Upper lobe of left lung (tissue), 6 donors: ENCODE measurements at regions not wholly inside any gene's neighbourhood (a gene's known extent, or its start where the extent isn't known, plus 50 kb on each side); places are given as distances from the start of the nearest gene placed in this dataset.

Experiments
- ATAC-seq, 2 donors: fragments of 200-7000 bp; cut with Tn5 transposase; one replicate each; pipeline ENCODE4 v1.9.1; 2022; ENCODE audit warnings: mild to moderate bottlenecking in 2 of 2, moderate library complexity in 2 of 2; ENCODE audit not compliant: low FRiP score in 2 of 2
- DNase-seq, 2 donors: peaks; one replicate each; pipeline ENCODE4 v3.0.0-alpha.2; 2019 to 2020
- H3K27ac ChIP-seq, 4 donors: fragments of 200-600 bp; sonication (generic); one replicate each; pipeline ENCODE4 v1.5.1; 2016 to 2019
- H3K27me3 ChIP-seq, 4 donors: fragments of 200-600 bp; sonication (generic); one replicate each; pipeline ENCODE4 v1.5.1; 2017 to 2019
- H3K36me3 ChIP-seq, 4 donors: fragments of 200-600 bp; sonication (generic); one replicate each; pipeline ENCODE4 v1.5.1; 2016 to 2019
- H3K4me1 ChIP-seq, 4 donors: fragments of 200-600 bp; sonication (generic); one replicate each; pipeline ENCODE4 v1.5.1; 2018 to 2019
- H3K4me3 ChIP-seq, 4 donors: fragments of 200-600 bp; sonication (generic); one replicate each; pipeline ENCODE4 v1.5.1; 2017 to 2019; ENCODE audit warnings: mild to moderate bottlenecking in 2 of 4, moderate library complexity in 1 of 4
- H3K9me3 ChIP-seq, 4 donors: fragments of 200-600 bp; sonication (generic); one replicate each; pipeline ENCODE4 v1.5.1; 2018 to 2019
- EP300 ChIP-seq, 4 donors: sonication (generic); formaldehyde crosslinking; IDR thresholded peaks; one replicate each; pipeline ENCODE4 v1.5.1; 2017; ENCODE audit warnings: antibody characterized with exemption in 4 of 4, control low read depth in 2 of 4
- POLR2A ChIP-seq, 4 donors: fragments of 450-650 bp; IDR thresholded peaks; one replicate each; pipeline ENCODE4 v1.5.1; 2016 to 2017; ENCODE audit warnings: antibody characterized with exemption in 4 of 4, mild to moderate bottlenecking in 2 of 4
- POLR2AphosphoS5 ChIP-seq, 2 donors: sonication (generic); formaldehyde crosslinking; IDR thresholded peaks; one replicate each; pipeline ENCODE4 v1.5.1; 2017; ENCODE audit warnings: antibody characterized with exemption in 2 of 2
- WGBS, 2 donors: methylation state at CpG; one replicate each; pipeline ENCODE4 v1.1.5; 2017 to 2018; 5-methylcytosine and 5-hydroxymethylcytosine counted together
- TF ChIP-seq, protein P1 (sequence below), 6 experiments: fragments of 450-650 bp in 4 of 6; fragments of 200-600 bp in 2 of 6; sonication (generic) in 2 of 6; IDR thresholded peaks; one replicate each; pipeline ENCODE4 v1.5.1; 2016 to 2019; ENCODE audit warnings: antibody characterized with exemption in 6 of 6
- donor health status: DM: no; HTN: no; CAD: no; lungs with moderate emphysema.
- donor health status: DM: no; HTN: yes; CAD: no; lungs with severe emphysema.

DNA sequence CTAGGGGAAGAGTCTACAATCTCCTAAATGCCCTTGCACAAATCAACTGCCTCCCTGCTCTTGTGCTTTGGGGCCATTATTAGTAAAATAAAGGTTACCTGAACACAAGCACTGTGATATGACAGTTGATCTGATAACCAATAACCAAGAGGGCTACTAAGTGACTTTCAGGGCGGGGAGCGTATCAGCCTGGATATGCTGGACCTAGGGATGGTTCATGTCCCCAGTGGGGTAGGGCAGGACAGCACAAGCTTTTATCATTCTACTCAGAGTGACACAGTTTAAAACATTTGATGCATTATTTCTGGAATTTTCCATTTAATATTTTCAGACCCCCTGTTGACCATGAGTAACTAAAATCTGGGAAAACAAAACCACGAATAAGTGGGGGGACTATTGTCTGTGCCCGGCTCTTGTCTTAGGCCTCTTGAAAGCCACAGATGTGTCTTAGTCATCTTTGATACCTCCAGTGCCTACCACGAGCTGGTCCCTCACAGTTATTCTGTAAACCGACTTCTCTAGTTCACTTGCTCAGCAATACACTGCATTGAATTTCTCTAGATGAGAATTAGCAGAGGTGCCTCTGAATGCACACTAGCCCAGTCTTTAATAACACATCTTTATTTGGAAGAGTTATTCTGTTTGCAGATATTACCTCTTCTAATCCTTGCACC lies 94.6 kb upstream of the DHX40 start:
- H3K27me3 ChIP-seq = no peaks in the 10 kb centered on the region
- TF ChIP-seq POLR2A (IDR thresholded peaks at IDR 0.05) (no peak), POLR2AphosphoS5 (IDR thresholded peaks at IDR 0.05) (no peak), EP300 (IDR thresholded peaks at IDR 0.05) (no peak)
- TF ChIP-seq, protein P1, sequence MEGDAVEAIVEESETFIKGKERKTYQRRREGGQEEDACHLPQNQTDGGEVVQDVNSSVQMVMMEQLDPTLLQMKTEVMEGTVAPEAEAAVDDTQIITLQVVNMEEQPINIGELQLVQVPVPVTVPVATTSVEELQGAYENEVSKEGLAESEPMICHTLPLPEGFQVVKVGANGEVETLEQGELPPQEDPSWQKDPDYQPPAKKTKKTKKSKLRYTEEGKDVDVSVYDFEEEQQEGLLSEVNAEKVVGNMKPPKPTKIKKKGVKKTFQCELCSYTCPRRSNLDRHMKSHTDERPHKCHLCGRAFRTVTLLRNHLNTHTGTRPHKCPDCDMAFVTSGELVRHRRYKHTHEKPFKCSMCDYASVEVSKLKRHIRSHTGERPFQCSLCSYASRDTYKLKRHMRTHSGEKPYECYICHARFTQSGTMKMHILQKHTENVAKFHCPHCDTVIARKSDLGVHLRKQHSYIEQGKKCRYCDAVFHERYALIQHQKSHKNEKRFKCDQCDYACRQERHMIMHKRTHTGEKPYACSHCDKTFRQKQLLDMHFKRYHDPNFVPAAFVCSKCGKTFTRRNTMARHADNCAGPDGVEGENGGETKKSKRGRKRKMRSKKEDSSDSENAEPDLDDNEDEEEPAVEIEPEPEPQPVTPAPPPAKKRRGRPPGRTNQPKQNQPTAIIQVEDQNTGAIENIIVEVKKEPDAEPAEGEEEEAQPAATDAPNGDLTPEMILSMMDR (IDR thresholded peaks at IDR 0.05) = no peak
- H3K36me3 ChIP-seq = no peaks in the 10 kb centered on the region
- 89 to 93% methylated on average over 6 of the region's 6 CpGs for WGBS, 2 donors
- no peak overlapping the region for H3K27ac ChIP-seq
- ATAC-seq (no peak), DNase-seq (no peak)
- no peaks in the 10 kb centered on the region for H3K9me3 ChIP-seq
- H3K4me3 ChIP-seq = no peak overlapping the region
- H3K4me1 ChIP-seq = no peaks in the 10 kb centered on the region

DNA sequence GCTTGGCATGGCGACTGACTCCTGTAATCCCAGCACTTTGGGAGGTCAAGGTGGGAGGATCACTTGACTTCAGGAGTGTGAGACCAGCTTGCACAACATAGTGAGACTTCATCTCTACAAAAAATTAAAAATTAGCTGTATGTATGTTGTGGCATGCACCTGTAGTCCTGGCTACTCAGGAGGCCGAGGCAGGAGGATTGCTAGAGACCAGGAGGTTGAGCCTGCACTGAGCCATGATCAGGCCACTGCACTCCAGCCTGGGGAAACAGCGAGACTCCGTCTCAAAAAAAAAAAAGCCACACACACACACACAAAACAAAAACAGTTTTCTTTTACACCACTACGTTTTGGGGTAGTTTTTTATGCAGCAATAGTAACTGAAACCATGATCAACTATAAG lies 89.0 kb upstream of the DHX40 start:
- 94% methylated on average over 5 of the region's 5 CpGs for WGBS, 2 donors
- no peak for ATAC-seq

DNA sequence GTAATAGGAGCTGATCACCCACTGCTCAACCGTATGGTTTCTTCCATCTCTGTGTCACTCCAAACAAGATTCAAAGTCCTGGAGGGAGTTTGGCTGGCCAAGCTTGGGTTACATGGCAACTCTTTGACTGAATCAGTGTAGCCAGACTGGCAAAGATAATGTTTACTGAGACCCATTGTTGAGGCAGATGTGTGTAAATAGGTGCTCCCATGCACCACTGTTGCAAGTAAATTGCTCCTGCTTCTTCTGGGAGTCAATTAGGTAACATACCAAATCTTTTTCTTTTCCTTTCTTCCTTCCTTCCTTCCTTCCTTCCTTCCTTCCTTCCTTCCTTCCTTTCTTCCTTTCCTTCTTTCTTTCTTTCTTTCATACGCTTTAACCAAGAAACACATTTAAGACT lies 86.3 kb upstream of the DHX40 start:
- Histone ChIP-seq H3K9me3 (no peaks in the 10 kb centered on the region), H3K36me3 (no peaks in the 10 kb centered on the region), H3K4me3 (no peak overlapping the region), H3K4me1 (no peaks in the 10 kb centered on the region), H3K27ac (no peak overlapping the region), H3K27me3 (no peaks in the 10 kb centered on the region)
- TF ChIP-seq POLR2AphosphoS5 (IDR thresholded peaks at IDR 0.05) (no peak), POLR2A (IDR thresholded peaks at IDR 0.05) (no peak), EP300 (IDR thresholded peaks at IDR 0.05) (no peak)
- TF ChIP-seq, protein P1 (IDR thresholded peaks at IDR 0.05) = no peak
- no peak for ATAC-seq
- 88 to 91% methylated on average over 2 of the region's 2 CpGs for whole genome bisulfite sequencing, 2 donors
- DNase-seq = no peak

More for the DNA sequence above, 89.0 kb upstream of the DHX40 start:
- H3K4me1 ChIP-seq = no peaks in the 10 kb centered on the region
- no peak for TF ChIP-seq POLR2AphosphoS5 (IDR thresholded peaks at IDR 0.05)
- TF ChIP-seq POLR2A (IDR thresholded peaks at IDR 0.05) = no peak
- no peak for TF ChIP-seq EP300 (IDR thresholded peaks at IDR 0.05)
- TF ChIP-seq, protein P1 (IDR thresholded peaks at IDR 0.05) = no peak
- no peaks in the 10 kb centered on the region for H3K36me3 ChIP-seq
- DNase-seq = no peak
- H3K4me3 ChIP-seq = no peak overlapping the region
- no peaks in the 10 kb centered on the region for H3K27me3 ChIP-seq
- no peaks in the 10 kb centered on the region for H3K9me3 ChIP-seq
- no peak overlapping the region for H3K27ac ChIP-seq

DNA sequence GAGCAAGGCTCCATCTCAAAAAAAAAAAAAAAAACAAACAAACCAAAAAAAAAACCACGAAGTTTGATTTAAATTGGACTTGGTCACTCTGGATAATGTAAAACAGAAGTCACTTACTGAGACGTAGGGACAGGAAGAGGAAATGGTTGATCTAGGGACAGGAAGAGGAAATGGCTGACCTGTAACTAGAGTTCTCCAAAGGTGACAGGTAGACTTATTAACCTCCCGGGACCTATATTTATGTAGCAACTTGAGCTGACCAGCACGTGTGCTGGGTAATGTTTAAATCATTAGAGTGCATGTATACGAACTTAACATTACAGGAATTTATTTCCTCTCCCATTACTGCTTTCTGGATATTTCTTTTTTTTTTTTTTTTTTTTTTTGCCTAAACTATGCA lies 81.5 kb upstream of the DHX40 start:
- ATAC-seq (no peak), DNase-seq (no peak)
- Histone ChIP-seq H3K4me3 (no peak overlapping the region), H3K9me3 (no peaks in the 10 kb centered on the region), H3K4me1 (no peaks in the 10 kb centered on the region), H3K27me3 (no peaks in the 10 kb centered on the region), H3K36me3 (no peaks in the 10 kb centered on the region), H3K27ac (no peak overlapping the region)
- TF ChIP-seq EP300 (IDR thresholded peaks at IDR 0.05) (no peak), POLR2AphosphoS5 (IDR thresholded peaks at IDR 0.05) (no peak), POLR2A (IDR thresholded peaks at IDR 0.05) (no peak)
- TF ChIP-seq, protein P1 (IDR thresholded peaks at IDR 0.05) = no peak
- 42 to 43% methylated on average over 5 of the region's 5 CpGs for WGBS, 2 donors

DNA sequence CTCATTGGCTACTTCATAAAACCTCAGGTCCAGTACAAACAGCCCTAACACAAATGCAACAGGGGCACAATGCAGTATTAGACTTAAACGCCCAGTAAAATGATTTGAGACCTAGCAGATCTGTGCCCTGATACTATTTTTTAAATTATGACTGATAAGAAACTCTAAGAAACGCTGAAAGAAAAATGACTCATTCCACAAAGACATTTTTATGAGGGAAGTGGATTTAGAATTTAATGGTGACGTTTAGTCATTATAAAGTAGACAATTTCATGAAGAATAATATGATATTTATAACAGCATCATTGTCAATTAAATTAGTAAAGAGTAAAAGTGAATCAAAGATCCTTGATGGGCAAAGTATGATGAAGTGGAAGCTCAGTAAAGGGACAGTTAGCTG lies 80.4 kb upstream of the DHX40 start:
- TF ChIP-seq POLR2AphosphoS5 (IDR thresholded peaks at IDR 0.05) (no peak), POLR2A (IDR thresholded peaks at IDR 0.05) (no peak), EP300 (IDR thresholded peaks at IDR 0.05) (no peak)
- TF ChIP-seq, protein P1 (IDR thresholded peaks at IDR 0.05) = no peak

More for the DNA sequence above, 80.4 kb upstream of the DHX40 start:
- Histone ChIP-seq H3K4me1 (no peaks in the 10 kb centered on the region), H3K9me3 (no peaks in the 10 kb centered on the region), H3K4me3 (no peak overlapping the region), H3K27me3 (no peaks in the 10 kb centered on the region), H3K36me3 (no peaks in the 10 kb centered on the region), H3K27ac (no peak overlapping the region)
- DNase-seq (no peak), ATAC-seq (no peak)
- 87 to 88% methylated on average over 3 of the region's 3 CpGs for WGBS, 2 donors
